ENCODE measurements at regions not wholly inside any gene's neighbourhood (a gene's known extent, or its start where the extent isn't known, plus 50 kb on each side); places are given as distances from the start of the nearest gene placed in this dataset.

DNA sequence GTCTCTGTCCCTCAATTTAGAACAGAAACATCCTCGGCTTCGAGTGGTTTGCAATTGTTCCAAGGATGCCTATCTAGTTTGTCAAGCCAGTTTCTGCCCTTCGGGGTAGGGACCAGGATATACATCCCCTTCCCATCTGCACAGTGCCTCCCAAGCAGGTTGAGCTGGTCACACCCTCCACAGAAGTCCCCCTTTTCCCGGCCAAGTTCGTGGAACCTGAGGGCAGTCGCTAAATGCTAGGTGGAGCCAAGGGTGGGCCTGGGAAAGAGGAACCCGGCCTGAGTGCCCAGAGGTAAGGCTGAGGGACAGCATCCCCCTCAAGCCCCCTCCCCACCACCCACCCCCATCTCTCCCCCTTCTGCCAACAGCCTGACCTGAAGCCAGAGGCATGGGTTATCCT, 62.4 kb upstream of the NANOS1 start:
- no peak for TF ChIP-seq CTCF (IDR thresholded peaks at IDR 0.05)
- TF ChIP-seq POLR2A (IDR thresholded peaks at IDR 0.05) = no peak

Measured in thyroid gland (tissue), 4 donors.